Testis (tissue), 2 donors: ENCODE measurements at regions not wholly inside any gene's neighbourhood (a gene's known extent, or its start where the extent isn't known, plus 50 kb on each side); places are given as distances from the start of the nearest gene placed in this dataset.

ENCODE experiments used
- DNase-seq: peaks from one replicate; pipeline ENCODE4 v3.0.0-alpha.2; 2019
- H3K27ac ChIP-seq, 2 donors: fragments of 200-600 bp; sonication (generic); one replicate each; pipeline ENCODE4 v1.5.1; 2019
- H3K27me3 ChIP-seq: fragments of 200-600 bp; sonication (generic); one replicate; pipeline ENCODE4 v1.5.1; 2019
- H3K36me3 ChIP-seq: fragments of 200-600 bp; sonication (generic); one replicate; pipeline ENCODE4 v1.5.1; 2017; ENCODE audit warnings: low read depth; ENCODE audit errors: missing control alignments
- H3K4me1 ChIP-seq: fragments of 200-600 bp; sonication (generic); one replicate; pipeline ENCODE4 v1.5.1; 2019
- H3K4me3 ChIP-seq, 2 donors: fragments of 200-600 bp; sonication (generic); one replicate each; pipeline ENCODE4 v1.5.1; 2017 to 2019
- H3K9me3 ChIP-seq: fragments of 200-600 bp; sonication (generic); one replicate; pipeline ENCODE4 v1.5.1; 2017
- CTCF ChIP-seq, 3 experiments: fragments of 450-650 bp in 2 of 3; fragments of 200-600 bp in 1 of 3; sonication (generic) in 1 of 3; IDR thresholded peaks; one replicate each; pipeline ENCODE4 v1.5.1; 2016 to 2019; ENCODE audit warnings: antibody characterized with exemption in 3 of 3, mild to moderate bottlenecking in 2 of 3, moderate library complexity in 1 of 3
- POLR2A ChIP-seq: fragments of 450-650 bp; IDR thresholded peaks from one replicate; pipeline ENCODE4 v1.6.1; 2017; ENCODE audit warnings: antibody characterized with exemption, mild to moderate bottlenecking, moderate library complexity
- WGBS, 2 donors: methylation state at CpG; one replicate each; pipeline ENCODE4 v1.1.5; 2018; 5-methylcytosine and 5-hydroxymethylcytosine counted together
- intact Hi-C: fragments of 100-400 bp; cut with DNase I; formaldehyde crosslinking; loops from one replicate; pipeline ENCODE4 v1.15.1; 2023; ENCODE audit warnings: low total_unique reads

GRCh38 chr1:25037174-25038074 lies 107.3 kb upstream of the RUNX3 start:
- Histone ChIP-seq H3K4me3 (no peak overlapping the region), H3K36me3 (no peaks in the 10 kb centered on the region), H3K9me3 (no peaks in the 10 kb centered on the region), H3K27me3 (no peaks in the 10 kb centered on the region), H3K27ac (no peak overlapping the region), H3K4me1 (no peaks in the 10 kb centered on the region)
- intact Hi-C loops: no loop called here
- DNase-seq: peak; percentile 29
- WGBS, 2 donors: 70 to 71% methylated on average over 11 of the region's 11 CpGs
- TF ChIP-seq CTCF (IDR thresholded peaks at IDR 0.05): no peak
- no peak for TF ChIP-seq POLR2A

GRCh38 chr1:25036117-25036546 lies 106.1 kb upstream of the RUNX3 start:
- no peak overlapping the region for H3K27ac ChIP-seq
- intact Hi-C loops: no loop called here
- no peaks in the 10 kb centered on the region for H3K9me3 ChIP-seq
- no peak for DNase-seq
- no peak overlapping the region for H3K4me3 ChIP-seq
- no peaks in the 10 kb centered on the region for H3K27me3 ChIP-seq
- 86 to 95% methylated on average over 3 of the region's 3 CpGs for WGBS, 2 donors
- TF ChIP-seq CTCF (IDR thresholded peaks at IDR 0.05) (no peak), POLR2A (no peak)
- no peaks in the 10 kb centered on the region for H3K36me3 ChIP-seq
- H3K4me1 ChIP-seq: no peaks in the 10 kb centered on the region

GRCh38 chr1:25035523-25036116 lies 105.5 kb upstream of the RUNX3 start:
- H3K27ac ChIP-seq: no peak overlapping the region
- intact Hi-C loops: no loop called here
- WGBS, 2 donors: 92 to 93% methylated on average over 1 of the region's 1 CpG
- no peak for DNase-seq
- no peaks in the 10 kb centered on the region for H3K36me3 ChIP-seq
- H3K9me3 ChIP-seq: no peaks in the 10 kb centered on the region
- no peaks in the 10 kb centered on the region for H3K27me3 ChIP-seq
- H3K4me1 ChIP-seq: no peaks in the 10 kb centered on the region
- H3K4me3 ChIP-seq: no peak overlapping the region
- TF ChIP-seq POLR2A (no peak), CTCF (IDR thresholded peaks at IDR 0.05) (no peak)

- 84 to 94% methylated on average over 11 to 14 of the region's 14 CpGs for WGBS, 2 donors
- H3K4me3 ChIP-seq: no peak overlapping the region
- H3K36me3 ChIP-seq: no peaks in the 10 kb centered on the region
- intact Hi-C loops: no loop called here
- H3K27ac ChIP-seq: no peak overlapping the region
- DNase-seq: no peak
- H3K27me3 ChIP-seq: no peaks in the 10 kb centered on the region
- no peaks in the 10 kb centered on the region for H3K9me3 ChIP-seq
- H3K4me1 ChIP-seq: no peaks in the 10 kb centered on the region
- TF ChIP-seq CTCF (IDR thresholded peaks at IDR 0.05) (no peak), POLR2A (no peak)
These were observed 104.9 kb upstream of the RUNX3 start for GRCh38 chr1:25034736-25035522.
